HG03354 (cell line): ENCODE measurements at regions not wholly inside any gene's neighbourhood (a gene's known extent, or its start where the extent isn't known, plus 50 kb on each side); places are given as distances from the start of the nearest gene placed in this dataset.

Experiments used
- ATAC-seq: cut with Tn5 transposase; IDR thresholded peaks from one replicate; pipeline ENCODE4 v1.9.1; 2021; ENCODE audit warnings: mild to moderate bottlenecking; ENCODE audit not compliant: unreplicated experiment, poor library complexity, severe bottlenecking

GRCh38 chr5:105448271-105448670, 1885.7 kb upstream of the NUDT12 start:
- no peak for ATAC-seq

- ATAC-seq: no peak
These were observed 1867.9 kb upstream of the NUDT12 start for GRCh38 chr5:105430516-105430915.

GRCh38 chr5:105428451-105429380, 1866.1 kb upstream of the NUDT12 start:
- no peak for ATAC-seq

- no peak for ATAC-seq
These were observed 1851.5 kb upstream of the NUDT12 start for GRCh38 chr5:105414067-105414466.

GRCh38 chr5:105413406-105413990, 1850.9 kb upstream of the NUDT12 start:
- no peak for ATAC-seq

GRCh38 chr5:105409695-105410094, 1847.1 kb upstream of the NUDT12 start:
- ATAC-seq: no peak

- ATAC-seq: no peak
These were observed 1844.6 kb upstream of the NUDT12 start for GRCh38 chr5:105407200-105407599.

- no peak for ATAC-seq
These were observed 1835.2 kb upstream of the NUDT12 start for GRCh38 chr5:105397749-105398148.

GRCh38 chr5:105392710-105393149, 1830.1 kb upstream of the NUDT12 start:
- no peak for ATAC-seq

- ATAC-seq: no peak
These were observed 1829.6 kb upstream of the NUDT12 start for GRCh38 chr5:105392122-105392709.

GRCh38 chr5:105380126-105380525, 1817.5 kb upstream of the NUDT12 start:
- no peak for ATAC-seq

GRCh38 chr5:105371169-105371568, 1808.6 kb upstream of the NUDT12 start:
- ATAC-seq: no peak

- no peak for ATAC-seq
These were observed 1788.0 kb upstream of the NUDT12 start for GRCh38 chr5:105350486-105351140.

- no peak for ATAC-seq
These were observed 1769.0 kb upstream of the NUDT12 start for GRCh38 chr5:105331558-105331957.

- no peak for ATAC-seq
These were observed 1767.6 kb upstream of the NUDT12 start for GRCh38 chr5:105330185-105330584.

GRCh38 chr5:105304859-105305258, 1742.3 kb upstream of the NUDT12 start:
- ATAC-seq: no peak

GRCh38 chr5:105288946-105289345, 1726.4 kb upstream of the NUDT12 start:
- ATAC-seq: no peak

GRCh38 chr5:105283134-105283533, 1720.5 kb upstream of the NUDT12 start:
- ATAC-seq: no peak

- no peak for ATAC-seq
These were observed 1711.5 kb upstream of the NUDT12 start for GRCh38 chr5:105274079-105274478.

- ATAC-seq: no peak
These were observed 1700.9 kb upstream of the NUDT12 start for GRCh38 chr5:105263515-105263914.
